ENCODE measurements at regions not wholly inside any gene's neighbourhood (a gene's known extent, or its start where the extent isn't known, plus 50 kb on each side); places are given as distances from the start of the nearest gene placed in this dataset.

DNA sequence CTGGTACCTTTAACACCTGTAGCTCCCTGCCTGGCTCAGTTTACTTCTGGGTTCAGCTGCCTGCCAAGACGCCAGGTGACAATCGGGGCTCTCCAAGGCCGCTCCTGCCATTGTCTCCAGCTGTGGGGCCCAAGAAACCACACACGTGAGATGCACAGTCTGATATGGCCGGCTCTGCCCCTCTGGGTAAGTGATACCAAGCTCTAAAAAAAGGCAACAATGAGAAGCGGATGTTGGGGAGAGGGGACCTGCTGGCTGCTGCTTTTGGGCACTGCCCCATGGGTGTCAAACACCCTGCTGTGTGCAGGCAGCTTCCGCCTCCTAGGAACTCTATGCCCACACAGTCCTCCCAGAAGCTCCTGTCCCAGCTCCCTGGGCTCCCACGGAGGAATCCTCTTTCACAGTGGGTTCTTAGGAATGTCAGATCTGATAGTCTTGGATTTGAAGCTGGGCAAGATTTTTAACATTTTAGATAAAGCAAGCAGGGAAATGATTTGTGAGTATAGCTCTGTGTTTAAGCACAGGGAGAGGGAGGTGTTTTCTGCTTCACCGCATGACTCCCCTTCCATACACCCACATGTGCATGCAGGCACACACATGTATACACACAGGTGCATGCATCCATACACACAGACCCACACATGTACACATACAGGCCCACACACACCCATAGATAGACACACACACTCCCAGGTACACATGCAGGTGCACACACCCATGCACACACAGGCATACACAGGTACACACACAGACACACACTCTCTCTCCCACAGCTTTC lies 1135.8 kb downstream of the BCL11B start:
- no peak overlapping the region for H3K4me3 ChIP-seq (ENCODE audit: control insufficient read depth, low read depth, low read length)
- TF ChIP-seq, protein P1, sequence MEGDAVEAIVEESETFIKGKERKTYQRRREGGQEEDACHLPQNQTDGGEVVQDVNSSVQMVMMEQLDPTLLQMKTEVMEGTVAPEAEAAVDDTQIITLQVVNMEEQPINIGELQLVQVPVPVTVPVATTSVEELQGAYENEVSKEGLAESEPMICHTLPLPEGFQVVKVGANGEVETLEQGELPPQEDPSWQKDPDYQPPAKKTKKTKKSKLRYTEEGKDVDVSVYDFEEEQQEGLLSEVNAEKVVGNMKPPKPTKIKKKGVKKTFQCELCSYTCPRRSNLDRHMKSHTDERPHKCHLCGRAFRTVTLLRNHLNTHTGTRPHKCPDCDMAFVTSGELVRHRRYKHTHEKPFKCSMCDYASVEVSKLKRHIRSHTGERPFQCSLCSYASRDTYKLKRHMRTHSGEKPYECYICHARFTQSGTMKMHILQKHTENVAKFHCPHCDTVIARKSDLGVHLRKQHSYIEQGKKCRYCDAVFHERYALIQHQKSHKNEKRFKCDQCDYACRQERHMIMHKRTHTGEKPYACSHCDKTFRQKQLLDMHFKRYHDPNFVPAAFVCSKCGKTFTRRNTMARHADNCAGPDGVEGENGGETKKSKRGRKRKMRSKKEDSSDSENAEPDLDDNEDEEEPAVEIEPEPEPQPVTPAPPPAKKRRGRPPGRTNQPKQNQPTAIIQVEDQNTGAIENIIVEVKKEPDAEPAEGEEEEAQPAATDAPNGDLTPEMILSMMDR (conservative IDR thresholded peaks at IDR 0.05; ENCODE audit: control insufficient read depth, insufficient read depth, low read depth, low read length) = no peak
- no peak for DNase-seq (ENCODE audit: low read depth)

DNA sequence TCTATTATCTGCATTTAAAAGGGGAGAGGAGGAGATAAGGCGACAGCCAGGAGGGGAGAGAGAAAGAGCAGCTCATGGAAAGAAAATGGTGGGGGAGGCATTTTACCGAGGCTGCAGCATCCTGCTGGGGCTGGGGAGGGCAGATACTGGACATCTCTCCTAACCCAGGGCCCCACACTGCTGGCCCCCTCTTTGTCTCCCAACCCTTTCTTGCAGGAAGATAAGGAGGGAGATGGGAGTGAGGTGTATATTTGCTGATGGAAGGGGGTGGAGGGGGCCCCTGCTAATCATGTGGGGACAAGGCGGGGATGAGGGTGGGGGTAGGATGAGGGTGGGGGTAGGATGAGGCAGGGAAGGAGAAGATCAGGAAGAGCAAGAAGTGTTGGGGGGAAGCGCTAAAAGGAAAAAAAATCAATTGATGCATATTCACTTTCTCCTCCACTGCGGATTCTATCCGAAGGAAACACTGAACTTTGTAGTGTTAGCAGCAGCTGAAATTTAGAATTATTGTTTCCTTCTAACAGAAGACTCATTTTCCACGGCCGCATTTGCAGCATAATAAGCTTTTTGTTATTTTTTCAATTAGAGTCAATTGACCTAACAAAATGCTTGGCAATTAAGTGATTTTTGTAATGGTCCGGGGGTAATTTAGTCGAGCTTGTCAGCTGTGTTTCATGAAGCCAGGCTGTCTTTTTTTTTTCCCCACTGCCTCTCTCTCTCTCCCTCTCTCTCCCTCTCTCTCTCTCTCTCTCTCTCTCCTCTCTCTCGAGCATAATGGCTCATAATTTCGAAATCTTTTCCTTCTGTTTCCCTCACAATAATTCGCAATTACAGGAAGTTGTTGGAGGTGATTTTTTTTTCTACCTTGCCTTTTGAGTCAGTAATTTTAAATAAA lies 1134.6 kb downstream of the BCL11B start:
- DNase-seq (ENCODE audit: low read depth) = no peak
- H3K4me3 ChIP-seq (ENCODE audit: control insufficient read depth, low read depth, low read length) = no peak overlapping the region
- TF ChIP-seq, protein P1 (conservative IDR thresholded peaks at IDR 0.05; ENCODE audit: control insufficient read depth, insufficient read depth, low read depth, low read length) = no peak

DNA sequence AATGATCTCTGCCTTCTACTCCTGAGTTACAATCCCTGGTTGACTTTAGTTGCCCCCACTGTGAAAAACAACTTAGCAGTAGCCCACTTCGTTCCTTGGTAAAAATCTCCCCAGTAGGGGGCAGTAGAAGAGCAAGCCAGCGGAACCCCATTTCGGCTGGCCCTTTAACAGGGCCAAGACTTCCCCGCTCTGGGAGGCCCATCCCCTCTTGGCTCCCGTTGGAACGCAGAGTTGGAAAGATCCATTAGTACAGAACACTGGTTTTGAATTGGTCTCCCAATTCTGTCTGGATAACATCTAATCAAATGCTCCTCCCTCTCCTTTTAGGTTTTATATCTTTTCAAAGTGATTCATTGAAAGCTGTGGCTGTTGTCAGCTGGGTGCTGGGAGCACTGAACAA lies 1133.3 kb downstream of the BCL11B start:
- DNase-seq (ENCODE audit: low read depth) = peak; percentile 3
- H3K4me3 ChIP-seq (ENCODE audit: control insufficient read depth, low read depth, low read length) = no peak overlapping the region
- TF ChIP-seq, protein P1 (conservative IDR thresholded peaks at IDR 0.05; ENCODE audit: control insufficient read depth, insufficient read depth, low read depth, low read length) = peak; percentile 35

DNA sequence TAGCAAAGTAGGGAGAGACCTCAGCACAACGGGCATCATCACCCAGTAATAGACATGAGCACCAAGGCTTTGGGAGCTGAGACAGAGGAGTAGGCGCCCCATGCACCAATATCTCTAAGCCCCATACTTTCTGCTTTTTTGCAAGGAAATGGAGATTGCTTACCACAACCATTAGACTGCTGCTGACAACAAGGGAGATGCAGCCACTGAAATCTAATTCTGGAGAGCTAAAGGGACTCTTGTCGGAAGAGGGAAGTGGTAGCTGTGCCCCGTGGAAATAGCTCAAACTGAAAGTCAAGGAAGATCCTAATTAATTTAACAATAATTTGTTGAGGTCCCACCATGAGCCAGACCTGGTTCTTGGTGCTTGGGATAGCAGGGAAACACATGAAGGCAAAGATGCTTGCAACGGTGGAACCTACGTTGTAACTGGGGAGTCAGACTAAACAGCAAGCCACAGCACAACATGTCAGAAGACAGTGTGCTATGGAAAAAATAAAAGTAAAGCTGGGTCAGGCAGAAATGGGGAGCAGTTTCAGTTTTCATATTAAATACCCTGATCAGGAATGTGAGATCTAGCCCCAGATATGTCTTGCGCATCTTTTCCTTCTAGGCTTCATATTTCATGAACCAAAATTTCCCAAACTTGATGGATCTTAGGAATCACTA lies 1131.0 kb downstream of the BCL11B start:
- no peak overlapping the region for H3K4me3 ChIP-seq (ENCODE audit: control insufficient read depth, low read depth, low read length)
- no peak for DNase-seq (ENCODE audit: low read depth)
- TF ChIP-seq, protein P1 (conservative IDR thresholded peaks at IDR 0.05; ENCODE audit: control insufficient read depth, insufficient read depth, low read depth, low read length) = no peak

DNA sequence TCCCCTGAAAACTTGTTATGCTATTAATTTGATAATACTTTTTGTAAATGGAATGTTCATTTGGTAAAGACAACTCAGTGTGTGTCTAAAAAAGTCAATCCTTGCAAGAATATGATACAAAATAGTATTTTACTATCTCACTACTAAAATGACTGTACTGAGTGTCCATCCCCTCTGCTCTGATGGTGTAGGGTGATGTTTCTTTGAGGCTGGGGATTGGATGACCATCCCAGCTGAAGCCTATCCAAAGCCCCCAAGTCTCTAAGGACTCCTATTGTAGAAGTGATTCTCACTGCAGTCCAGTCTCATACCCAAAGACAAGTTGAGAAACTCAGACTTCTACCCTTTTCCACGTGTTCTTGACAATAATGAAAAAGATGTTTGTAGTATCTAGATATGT lies 1128.4 kb downstream of the BCL11B start:
- no peak for DNase-seq (ENCODE audit: low read depth)
- TF ChIP-seq, protein P1 (conservative IDR thresholded peaks at IDR 0.05; ENCODE audit: control insufficient read depth, insufficient read depth, low read depth, low read length) = no peak
- no peak overlapping the region for H3K4me3 ChIP-seq (ENCODE audit: control insufficient read depth, low read depth, low read length)

DNA sequence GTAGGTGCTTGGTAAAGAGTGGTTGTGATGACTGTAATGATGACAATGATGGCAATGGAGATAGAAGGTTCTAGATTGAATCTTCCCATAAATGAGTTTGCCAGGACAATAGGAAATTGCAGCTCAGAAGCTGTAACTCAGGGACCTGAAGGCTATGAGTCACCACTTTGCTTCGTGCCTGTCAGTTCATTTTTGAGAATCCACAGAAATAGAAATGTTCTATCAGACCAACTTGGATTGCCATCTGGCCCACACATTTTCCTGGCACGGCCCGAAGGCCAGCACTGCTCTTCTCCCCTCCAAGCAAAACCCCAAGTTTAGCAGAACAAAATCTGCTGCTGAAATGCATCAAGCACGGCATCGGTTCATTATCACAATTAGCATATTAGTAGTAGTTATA lies 1127.0 kb downstream of the BCL11B start:
- TF ChIP-seq, protein P1 (conservative IDR thresholded peaks at IDR 0.05; ENCODE audit: control insufficient read depth, insufficient read depth, low read depth, low read length) = no peak
- H3K4me3 ChIP-seq (ENCODE audit: control insufficient read depth, low read depth, low read length) = no peak overlapping the region
- no peak for DNase-seq (ENCODE audit: low read depth)

All from fibroblast of mammary gland (primary cell).